Body of pancreas (tissue), 4 donors: ENCODE measurements at regions not wholly inside any gene's neighbourhood (a gene's known extent, or its start where the extent isn't known, plus 50 kb on each side); places are given as distances from the start of the nearest gene placed in this dataset.

Experiments used
- POLR2A ChIP-seq, 3 donors: fragments of 450-650 bp; IDR thresholded peaks; one replicate each; pipeline ENCODE4 v1.6.1; 2016; ENCODE audit warnings: antibody characterized with exemption in 3 of 3, mild to moderate bottlenecking in 2 of 3
- TF ChIP-seq, protein P1 (sequence below), 7 experiments: fragments of 450-650 bp in 4 of 7; fragments of 200-600 bp in 3 of 7; sonication (generic) in 3 of 7; IDR thresholded peaks; one replicate each; pipeline ENCODE4 v1.5.1; 2016 to 2019; ENCODE audit warnings: antibody characterized with exemption in 7 of 7

DNA sequence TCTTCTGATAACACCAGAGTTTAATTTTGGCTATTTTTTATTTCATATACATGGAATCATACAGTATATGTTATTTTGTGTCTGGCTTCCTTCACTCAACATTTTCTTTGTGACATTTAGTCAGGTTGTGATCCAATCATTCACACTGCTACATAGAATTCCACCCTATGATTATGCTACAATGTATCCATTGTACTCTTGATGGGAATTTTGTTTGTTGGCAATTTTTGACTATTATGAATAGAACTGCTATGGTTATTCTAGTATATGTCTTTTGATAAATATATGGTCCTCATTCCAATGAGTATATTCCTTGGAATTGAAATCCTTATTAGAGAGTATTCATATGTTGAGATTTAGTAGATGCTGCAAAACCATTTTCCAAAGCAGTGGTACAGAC lies 936.4 kb upstream of the CHAC2 start:
- TF ChIP-seq, protein P1, sequence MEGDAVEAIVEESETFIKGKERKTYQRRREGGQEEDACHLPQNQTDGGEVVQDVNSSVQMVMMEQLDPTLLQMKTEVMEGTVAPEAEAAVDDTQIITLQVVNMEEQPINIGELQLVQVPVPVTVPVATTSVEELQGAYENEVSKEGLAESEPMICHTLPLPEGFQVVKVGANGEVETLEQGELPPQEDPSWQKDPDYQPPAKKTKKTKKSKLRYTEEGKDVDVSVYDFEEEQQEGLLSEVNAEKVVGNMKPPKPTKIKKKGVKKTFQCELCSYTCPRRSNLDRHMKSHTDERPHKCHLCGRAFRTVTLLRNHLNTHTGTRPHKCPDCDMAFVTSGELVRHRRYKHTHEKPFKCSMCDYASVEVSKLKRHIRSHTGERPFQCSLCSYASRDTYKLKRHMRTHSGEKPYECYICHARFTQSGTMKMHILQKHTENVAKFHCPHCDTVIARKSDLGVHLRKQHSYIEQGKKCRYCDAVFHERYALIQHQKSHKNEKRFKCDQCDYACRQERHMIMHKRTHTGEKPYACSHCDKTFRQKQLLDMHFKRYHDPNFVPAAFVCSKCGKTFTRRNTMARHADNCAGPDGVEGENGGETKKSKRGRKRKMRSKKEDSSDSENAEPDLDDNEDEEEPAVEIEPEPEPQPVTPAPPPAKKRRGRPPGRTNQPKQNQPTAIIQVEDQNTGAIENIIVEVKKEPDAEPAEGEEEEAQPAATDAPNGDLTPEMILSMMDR (IDR thresholded peaks at IDR 0.05), result no peak
- TF ChIP-seq POLR2A (IDR thresholded peaks at IDR 0.05), result no peak
